Activated CD4-positive, alpha-beta memory T cell treated with anti-CD3 and anti-CD28 coated beads for 36 hours (primary cell): ENCODE measurements at regions not wholly inside any gene's neighbourhood (a gene's known extent, or its start where the extent isn't known, plus 50 kb on each side); places are given as distances from the start of the nearest gene placed in this dataset.

Experiments used
- CTCF ChIA-PET: fragments of 350-600 bp; sonication (Branson Sonifier 250); formaldehyde crosslinking; loops from one replicate; lab custom pipeline; 2021; ENCODE audit warnings: antibody characterized with exemption, inconsistent platforms; lab: Charles Lee
- POLR2A ChIA-PET: fragments of 350-600 bp; sonication (Branson Sonifier 250); formaldehyde crosslinking; loops from one replicate; lab custom pipeline; 2021; ENCODE audit warnings: antibody characterized with exemption; lab: Charles Lee
- DNase-seq: peaks from one replicate; pipeline ENCODE4 v3.0.0-alpha.2; 2020
- H3K27ac Mint-ChIP-seq: one replicate; pipeline ENCODE4 v1.8.0; 2021; ENCODE audit warnings: mixed read lengths
- H3K27me3 Mint-ChIP-seq: one replicate; pipeline ENCODE4 v1.8.0; 2021; ENCODE audit warnings: mixed read lengths
- H3K36me3 Mint-ChIP-seq: one replicate; pipeline ENCODE4 v1.8.0; 2021; ENCODE audit warnings: mixed read lengths
- H3K4me1 Mint-ChIP-seq: one replicate; pipeline ENCODE4 v1.8.0; 2021; ENCODE audit warnings: low read depth, mixed read lengths
- H3K4me3 Mint-ChIP-seq: one replicate; pipeline ENCODE4 v1.8.0; 2021; ENCODE audit warnings: mild to moderate bottlenecking, mixed read lengths
- H3K9me3 Mint-ChIP-seq: one replicate; pipeline ENCODE4 v1.8.0; 2021; ENCODE audit warnings: mixed read lengths
- intact Hi-C: fragments of 100-400 bp; cut with micrococcal nuclease; formaldehyde crosslinking; loops from one replicate; pipeline ENCODE4 v1.15.1; 2023

GRCh38 chr5:52427615-52428014 is 360.1 kb upstream of the ITGA1 start:
- Mint-ChIP-seq H3K27me3 (peaks cover 1% of the 10 kb centered on the region), H3K27ac (no peak overlapping the region), H3K4me3 (no peak overlapping the region), H3K36me3 (no peaks in the 10 kb centered on the region), H3K4me1 (no peaks in the 10 kb centered on the region), H3K9me3 (peaks cover 4% of the 10 kb centered on the region)
- intact Hi-C loops, result no loop called here
- ChIA-PET CTCF (no interaction called here), POLR2A (no interaction called here)
- no peak for DNase-seq

- ChIA-PET CTCF (no interaction called here), POLR2A (no interaction called here)
- no peaks in the 10 kb centered on the region for H3K4me1 Mint-ChIP-seq
- intact Hi-C loops, result no loop called here
- no peak overlapping the region for H3K27ac Mint-ChIP-seq
- no peak for DNase-seq
- H3K27me3 Mint-ChIP-seq, result peaks cover 1% of the 10 kb centered on the region
- peaks cover 4% of the 10 kb centered on the region for H3K9me3 Mint-ChIP-seq
- no peak overlapping the region for H3K4me3 Mint-ChIP-seq
- no peaks in the 10 kb centered on the region for H3K36me3 Mint-ChIP-seq
Measured at GRCh38 chr5:52428977-52429489, 358.7 kb upstream of the ITGA1 start.

- no peak for DNase-seq
- intact Hi-C loops, result no loop called here
- H3K36me3 Mint-ChIP-seq, result no peaks in the 10 kb centered on the region
Measured at GRCh38 chr5:52441768-52442167, 345.9 kb upstream of the ITGA1 start.

GRCh38 chr5:52443187-52443586 is 344.5 kb upstream of the ITGA1 start:
- DNase-seq, result no peak
- Mint-ChIP-seq H3K36me3 (no peaks in the 10 kb centered on the region), H3K9me3 (no peaks in the 10 kb centered on the region), H3K27ac (no peak overlapping the region), H3K27me3 (no peaks in the 10 kb centered on the region), H3K4me1 (no peaks in the 10 kb centered on the region), H3K4me3 (no peak overlapping the region)
- ChIA-PET CTCF (no interaction called here), POLR2A (no interaction called here)
- intact Hi-C loops, result no loop called here

More at GRCh38 chr5:52441768-52442167, 345.9 kb upstream of the ITGA1 start:
- Mint-ChIP-seq H3K9me3 (no peaks in the 10 kb centered on the region), H3K4me3 (no peak overlapping the region), H3K4me1 (no peaks in the 10 kb centered on the region), H3K27me3 (no peaks in the 10 kb centered on the region), H3K27ac (no peak overlapping the region)
- ChIA-PET CTCF (no interaction called here), POLR2A (no interaction called here)

DNA sequence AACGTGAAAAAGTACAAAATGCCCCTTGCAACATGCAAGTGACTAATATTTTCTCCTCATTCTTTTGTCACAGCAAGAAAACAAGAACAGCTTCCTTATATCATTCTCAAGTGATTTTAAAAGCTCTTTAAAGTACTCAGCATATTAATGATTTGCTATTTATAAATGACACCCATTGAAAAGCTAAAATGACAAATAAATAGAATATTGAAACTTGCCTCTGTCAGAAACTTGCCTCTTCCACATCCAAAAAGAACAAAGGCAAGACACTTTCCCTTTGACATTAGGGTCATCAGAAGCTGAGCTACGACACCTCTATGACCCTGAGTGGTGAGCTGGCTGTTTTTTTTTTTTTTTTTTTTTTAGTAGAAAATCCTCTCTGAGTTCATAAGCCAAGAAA is 339.6 kb upstream of the ITGA1 start:
- Mint-ChIP-seq H3K36me3 (no peaks in the 10 kb centered on the region), H3K4me3 (no peak overlapping the region), H3K9me3 (no peaks in the 10 kb centered on the region), H3K27me3 (no peaks in the 10 kb centered on the region), H3K27ac (no peak overlapping the region), H3K4me1 (no peaks in the 10 kb centered on the region)
- POLR2A ChIA-PET, result no interaction called here
- CTCF ChIA-PET, result no interaction called here
- intact Hi-C loops, result no loop called here
- no peak for DNase-seq

- ChIA-PET POLR2A (no interaction called here), CTCF (no interaction called here)
- no peak for DNase-seq
- Mint-ChIP-seq H3K27ac (no peak overlapping the region), H3K27me3 (no peaks in the 10 kb centered on the region), H3K9me3 (no peaks in the 10 kb centered on the region), H3K4me3 (no peak overlapping the region), H3K36me3 (no peaks in the 10 kb centered on the region), H3K4me1 (no peaks in the 10 kb centered on the region)
- intact Hi-C loops, result no loop called here
Measured at GRCh38 chr5:52449516-52449915, 338.2 kb upstream of the ITGA1 start.

GRCh38 chr5:52452098-52452497 is 335.6 kb upstream of the ITGA1 start:
- H3K9me3 Mint-ChIP-seq, result no peaks in the 10 kb centered on the region
- no peak overlapping the region for H3K27ac Mint-ChIP-seq
- no peaks in the 10 kb centered on the region for H3K4me1 Mint-ChIP-seq
- intact Hi-C loops, result no loop called here
- ChIA-PET POLR2A (no interaction called here), CTCF (no interaction called here)
- no peak overlapping the region for H3K4me3 Mint-ChIP-seq
- H3K27me3 Mint-ChIP-seq, result no peaks in the 10 kb centered on the region
- H3K36me3 Mint-ChIP-seq, result no peaks in the 10 kb centered on the region
- no peak for DNase-seq

GRCh38 chr5:52453176-52453575 is 334.5 kb upstream of the ITGA1 start:
- no peak overlapping the region for H3K4me3 Mint-ChIP-seq
- CTCF ChIA-PET, result no interaction called here
- H3K4me1 Mint-ChIP-seq, result no peaks in the 10 kb centered on the region
- no peaks in the 10 kb centered on the region for H3K27me3 Mint-ChIP-seq
- intact Hi-C loops, result no loop called here
- no peaks in the 10 kb centered on the region for H3K36me3 Mint-ChIP-seq
- no peaks in the 10 kb centered on the region for H3K9me3 Mint-ChIP-seq
- DNase-seq, result no peak
- POLR2A ChIA-PET, result no interaction called here
- no peak overlapping the region for H3K27ac Mint-ChIP-seq

- intact Hi-C loops, result no loop called here
- ChIA-PET CTCF (interaction anchor here (1.2 kb wide), 1 partner anchor 460 kb away, joined by 3 read pairs; no protein-coding TSS in a partner anchor), POLR2A (no interaction called here)
- Mint-ChIP-seq H3K27me3 (no peaks in the 10 kb centered on the region), H3K9me3 (no peaks in the 10 kb centered on the region), H3K4me1 (no peaks in the 10 kb centered on the region), H3K27ac (no peak overlapping the region), H3K4me3 (no peak overlapping the region), H3K36me3 (no peaks in the 10 kb centered on the region)
- no peak for DNase-seq
Measured at GRCh38 chr5:52455920-52456319, 331.8 kb upstream of the ITGA1 start.

GRCh38 chr5:52457810-52458209 is 329.9 kb upstream of the ITGA1 start:
- Mint-ChIP-seq H3K27ac (no peak overlapping the region), H3K4me3 (no peak overlapping the region), H3K36me3 (no peaks in the 10 kb centered on the region), H3K27me3 (no peaks in the 10 kb centered on the region), H3K4me1 (no peaks in the 10 kb centered on the region), H3K9me3 (no peaks in the 10 kb centered on the region)
- intact Hi-C loops, result no loop called here
- no peak for DNase-seq
- CTCF ChIA-PET, result no interaction called here
- POLR2A ChIA-PET, result no interaction called here

GRCh38 chr5:52466113-52466512 is 321.6 kb upstream of the ITGA1 start:
- Mint-ChIP-seq H3K27me3 (no peaks in the 10 kb centered on the region), H3K36me3 (no peaks in the 10 kb centered on the region), H3K4me3 (no peak overlapping the region), H3K9me3 (no peaks in the 10 kb centered on the region), H3K4me1 (peaks cover 8% of the 10 kb centered on the region), H3K27ac (no peak overlapping the region)
- ChIA-PET CTCF (no interaction called here), POLR2A (no interaction called here)
- DNase-seq, result no peak
- intact Hi-C loops, result no loop called here

GRCh38 chr5:52466749-52467520 is 320.8 kb upstream of the ITGA1 start:
- no peak for DNase-seq
- CTCF ChIA-PET, result no interaction called here
- H3K36me3 Mint-ChIP-seq, result no peaks in the 10 kb centered on the region
- H3K27ac Mint-ChIP-seq, result no peak overlapping the region
- no peak overlapping the region for H3K4me3 Mint-ChIP-seq
- no peaks in the 10 kb centered on the region for H3K9me3 Mint-ChIP-seq
- intact Hi-C loops, result no loop called here
- no peaks in the 10 kb centered on the region for H3K27me3 Mint-ChIP-seq
- H3K4me1 Mint-ChIP-seq, result peaks cover 8% of the 10 kb centered on the region
- POLR2A ChIA-PET, result interaction anchor here (0.5 kb wide), 1 partner anchor 116 kb away, joined by 6 read pairs; no protein-coding TSS in a partner anchor

DNA sequence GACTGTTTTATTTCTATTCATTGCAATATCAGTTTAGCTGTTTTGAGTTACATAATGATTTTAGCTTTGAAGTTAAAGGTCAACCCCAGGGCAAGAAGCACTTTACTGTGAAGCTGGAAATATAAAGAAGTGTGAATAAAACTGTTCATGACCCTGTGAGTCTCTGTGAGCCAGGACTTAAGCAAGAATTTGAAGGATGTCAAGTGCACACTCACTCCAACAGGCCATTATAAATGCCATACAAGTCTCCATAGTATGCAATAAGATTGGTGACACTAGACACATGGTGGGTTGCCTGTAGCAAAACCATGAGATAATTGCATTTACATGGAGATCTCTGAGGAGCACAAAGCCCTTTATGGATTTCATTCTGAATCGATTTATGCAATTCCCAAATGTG is 318.7 kb upstream of the ITGA1 start:
- intact Hi-C loops, result no loop called here
- no peak for DNase-seq
- no peaks in the 10 kb centered on the region for H3K36me3 Mint-ChIP-seq
- ChIA-PET POLR2A (no interaction called here), CTCF (no interaction called here)
- peaks cover 8% of the 10 kb centered on the region for H3K4me1 Mint-ChIP-seq
- H3K4me3 Mint-ChIP-seq, result no peak overlapping the region
- no peak overlapping the region for H3K27ac Mint-ChIP-seq
- no peaks in the 10 kb centered on the region for H3K27me3 Mint-ChIP-seq
- no peaks in the 10 kb centered on the region for H3K9me3 Mint-ChIP-seq
